Renal cortical epithelial cell (primary cell): ENCODE measurements at regions not wholly inside any gene's neighbourhood (a gene's known extent, or its start where the extent isn't known, plus 50 kb on each side); places are given as distances from the start of the nearest gene placed in this dataset.

Experiments used
- DNase-seq: peaks from one replicate; pipeline ENCODE4 v3.0.0-alpha.2; 2011; ENCODE audit warnings: low read depth

DNA sequence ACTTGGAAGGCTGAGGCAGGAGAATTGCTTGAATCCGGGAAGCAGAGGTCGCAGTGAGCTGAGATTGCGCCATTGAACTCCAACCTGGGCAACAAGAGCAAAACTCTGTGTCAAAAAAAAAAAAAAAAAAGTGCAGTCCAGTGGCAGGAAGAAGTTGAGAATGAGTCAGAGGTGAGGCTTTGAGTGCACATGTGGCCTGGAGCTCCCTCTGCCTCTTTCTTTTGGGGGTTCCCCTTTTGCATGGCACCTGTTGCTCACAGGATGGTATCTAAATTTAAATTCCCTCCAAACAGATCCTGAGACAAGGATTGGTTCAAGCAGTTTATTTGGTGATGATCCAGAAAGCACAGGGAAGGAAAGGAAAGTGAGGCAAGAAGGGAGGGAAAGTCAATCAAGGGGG lies 151.4 kb upstream of the STX18 start:
- DNase-seq, result peak; percentile 47

DNA sequence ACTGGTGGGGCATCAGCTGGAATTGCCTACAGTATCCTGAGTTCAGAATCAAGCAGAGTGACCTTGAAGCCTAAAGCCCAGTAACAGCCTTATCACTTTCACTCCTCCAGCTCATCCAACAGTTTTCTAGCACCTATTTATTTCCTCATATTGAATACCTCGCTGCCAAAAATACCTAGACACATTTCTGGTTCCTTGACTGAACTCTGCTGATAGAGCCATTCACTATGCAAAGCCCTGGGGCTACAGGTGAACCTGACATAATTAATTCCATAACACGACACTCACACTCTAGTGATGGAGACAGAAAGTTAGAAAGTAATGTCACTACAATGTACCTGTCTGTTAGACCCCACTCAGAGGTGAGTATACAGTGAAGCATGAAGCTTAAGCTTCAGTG lies 149.0 kb upstream of the STX18 start:
- DNase-seq, result no peak

DNA sequence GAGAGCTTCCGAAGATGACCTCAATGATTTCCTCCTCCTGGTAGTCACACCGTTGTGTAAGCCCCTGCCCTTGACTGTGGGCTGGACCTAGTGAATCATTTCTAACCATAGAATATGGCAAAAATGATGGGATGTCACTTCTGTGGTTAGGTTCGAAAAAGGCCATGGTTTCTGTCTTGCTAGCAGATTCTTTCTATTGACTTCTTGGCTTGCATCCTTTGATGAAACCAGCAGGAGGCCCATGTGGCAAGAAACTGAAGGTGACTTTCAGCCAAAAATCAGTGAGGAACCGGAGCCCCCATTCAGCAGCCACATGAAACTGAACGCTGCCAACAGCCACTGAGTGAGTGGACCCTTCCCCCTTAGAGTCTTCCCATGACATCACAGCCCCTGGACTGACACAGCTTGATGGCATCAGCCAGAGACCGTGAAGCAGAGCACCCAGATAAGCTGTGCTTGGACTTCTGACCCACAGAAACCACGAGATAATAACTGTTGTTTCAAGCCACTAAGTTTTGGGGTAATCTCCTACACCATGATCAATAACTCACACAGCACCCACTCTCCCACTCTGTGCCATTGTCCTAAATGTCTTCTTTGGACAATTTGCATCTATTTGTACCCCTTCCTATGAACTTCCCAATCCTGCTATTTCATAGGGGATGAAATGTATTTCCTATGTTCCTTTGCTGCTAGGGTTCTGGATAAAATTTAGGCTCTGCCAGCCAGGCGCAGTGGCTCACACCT lies 148.0 kb upstream of the STX18 start:
- DNase-seq, result no peak

DNA sequence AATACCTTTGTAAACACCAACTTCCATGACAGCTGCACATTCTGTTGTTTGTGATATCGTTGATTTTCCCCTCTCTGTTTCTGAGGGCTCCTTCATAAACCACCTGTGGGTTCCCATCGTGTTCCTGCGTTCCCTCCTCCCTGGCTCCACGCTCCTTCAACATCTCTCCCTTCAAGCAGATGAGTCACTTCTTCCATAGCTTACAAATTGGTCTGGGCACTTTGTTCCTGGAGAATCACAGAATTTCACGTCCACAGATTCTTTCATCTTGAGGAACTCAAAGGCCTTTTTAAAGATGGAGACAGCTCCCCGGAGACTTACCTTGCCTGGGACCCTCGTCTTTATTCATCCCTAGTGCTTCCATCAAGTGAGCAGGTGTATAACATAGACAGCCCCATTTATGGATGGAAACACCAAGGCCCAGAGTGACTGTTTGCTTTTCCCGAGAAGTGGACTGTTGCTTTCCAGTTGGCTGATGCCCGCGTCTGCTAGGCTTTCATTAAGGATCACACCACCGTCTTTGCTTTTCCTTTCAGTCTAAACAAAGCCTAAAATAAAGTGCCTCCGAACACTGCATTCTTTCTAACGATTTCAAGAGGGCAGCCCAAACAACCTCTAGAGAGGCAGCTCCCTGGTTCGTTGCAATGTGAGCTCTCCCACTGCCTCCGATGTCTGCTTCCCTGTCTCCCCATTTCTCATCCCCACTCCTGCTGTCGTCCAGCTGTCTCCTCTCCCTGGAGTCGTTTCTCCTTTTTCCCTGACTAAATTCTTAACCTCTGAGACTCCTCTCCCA lies 146.3 kb upstream of the STX18 start:
- no peak for DNase-seq

DNA sequence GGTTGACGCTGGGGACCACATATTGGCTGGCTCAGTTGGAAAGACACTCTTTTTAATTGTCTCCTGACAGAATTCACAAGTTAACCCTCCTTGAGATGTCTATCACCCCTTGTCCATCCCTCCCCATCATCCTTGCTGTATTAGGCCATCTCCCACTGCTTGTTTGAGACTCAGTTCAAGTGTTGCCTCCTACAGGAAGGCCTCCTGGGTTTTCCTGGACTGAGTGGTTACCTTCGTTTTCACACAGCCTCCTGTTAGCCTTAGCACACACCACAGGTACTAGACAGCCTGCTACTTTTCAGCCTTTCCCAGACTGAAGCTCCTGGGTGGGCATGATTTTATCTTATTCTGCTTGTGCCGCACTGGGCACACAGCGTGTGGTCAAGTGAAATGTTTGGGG lies 145.3 kb upstream of the STX18 start:
- no peak for DNase-seq

DNA sequence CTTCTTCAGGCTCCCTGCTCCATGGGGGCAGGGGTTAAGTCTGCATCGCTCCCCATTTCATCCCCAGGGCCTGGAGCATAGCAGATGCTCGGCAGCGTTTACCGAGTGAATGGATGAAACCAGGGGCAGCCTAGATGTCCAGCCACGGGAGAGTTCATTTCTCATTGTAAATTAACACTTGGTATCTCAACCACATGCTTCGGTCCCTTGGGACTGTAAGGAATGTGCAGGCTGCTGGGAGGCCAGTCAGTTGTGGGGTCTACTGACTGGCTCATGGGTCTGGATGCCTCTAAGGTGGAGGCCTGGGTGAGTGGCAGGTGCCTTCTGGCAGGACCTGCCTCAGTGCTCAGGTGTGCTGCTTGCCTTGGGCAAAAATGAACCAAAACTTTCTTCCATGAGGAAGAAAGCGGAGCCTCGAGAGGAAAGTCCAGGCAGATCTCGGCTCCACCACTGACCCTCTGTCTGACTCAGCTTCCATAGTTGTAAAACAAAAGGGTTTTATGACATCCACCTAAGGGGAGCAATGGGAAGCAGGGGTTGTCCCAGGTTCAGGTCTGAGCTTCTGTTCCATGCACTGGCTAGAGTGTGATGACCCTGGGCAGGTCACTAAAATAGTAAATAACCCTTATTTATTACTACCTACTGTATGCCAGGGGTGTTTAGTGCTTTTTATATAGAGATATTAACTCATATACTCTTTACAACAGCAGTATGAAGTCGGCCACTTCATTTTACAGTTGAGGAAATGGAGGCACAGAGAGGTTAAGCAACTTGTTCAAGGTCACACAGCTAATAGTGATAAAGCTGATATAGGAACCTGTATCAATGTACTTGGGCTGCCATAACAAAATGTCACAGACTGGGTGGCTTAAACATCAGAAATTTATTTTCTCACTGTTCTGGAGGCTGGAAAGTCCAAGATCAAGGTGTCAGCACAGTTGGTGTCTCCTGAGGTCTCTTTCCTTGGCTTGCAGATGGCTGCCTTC lies 144.3 kb upstream of the STX18 start:
- no peak for DNase-seq

DNA sequence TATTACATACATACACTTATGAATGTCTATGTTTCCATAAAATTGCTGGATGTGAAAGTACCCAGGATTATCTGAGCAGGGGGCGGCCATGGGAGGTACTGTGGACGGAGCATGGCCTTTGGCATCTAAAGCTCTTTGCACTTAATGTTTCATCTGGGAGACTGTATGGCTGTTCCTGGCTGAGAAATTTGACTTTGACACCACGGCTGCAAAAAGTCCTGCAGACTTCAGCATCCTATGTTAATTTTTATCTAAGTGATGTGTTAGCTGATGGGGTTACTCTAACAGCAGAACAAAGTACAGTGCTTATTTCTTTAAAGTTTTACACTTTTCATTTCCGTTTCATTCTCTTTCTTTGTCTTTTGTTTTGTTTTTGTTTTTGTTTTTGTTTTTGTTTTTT lies 139.8 kb upstream of the STX18 start:
- no peak for DNase-seq

DNA sequence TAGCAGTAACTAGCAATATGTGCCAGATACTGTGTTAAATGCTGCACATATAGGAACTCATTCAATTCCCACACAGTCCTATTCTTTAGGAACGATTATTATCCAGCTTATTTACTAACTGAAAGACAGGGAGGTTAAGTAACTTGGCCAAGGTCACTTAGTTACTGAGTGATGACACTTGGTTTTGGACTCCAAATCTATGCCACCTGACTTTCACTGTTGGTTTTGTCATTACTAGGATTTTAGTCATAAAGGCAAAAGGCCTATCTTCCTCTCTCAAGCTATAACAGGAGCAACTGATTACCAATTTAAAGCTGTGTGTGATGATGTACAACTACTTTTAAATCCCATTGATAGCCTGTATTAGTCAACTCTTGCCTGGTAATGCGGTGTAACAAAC lies 138.9 kb upstream of the STX18 start:
- DNase-seq, result no peak

DNA sequence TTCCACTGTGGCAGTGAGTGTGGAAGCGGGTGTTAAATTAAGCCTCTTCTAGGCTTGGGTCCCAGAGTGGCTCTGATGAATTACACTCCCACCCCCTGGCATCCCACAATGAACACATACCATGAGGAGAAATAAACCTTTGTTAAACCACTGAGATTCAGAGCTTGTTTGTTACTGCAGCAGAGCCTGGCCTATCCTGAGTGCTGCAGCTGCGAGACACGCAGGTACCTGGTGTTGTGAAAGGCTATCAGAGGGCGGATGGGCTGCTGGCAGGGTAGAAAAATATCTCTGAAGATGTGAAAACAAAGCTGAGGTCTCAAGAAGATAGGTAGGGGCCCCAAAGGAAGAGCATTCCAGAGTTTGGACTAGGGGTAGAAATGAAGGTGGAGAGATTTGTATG lies 138.4 kb upstream of the STX18 start:
- DNase-seq, result no peak

DNA sequence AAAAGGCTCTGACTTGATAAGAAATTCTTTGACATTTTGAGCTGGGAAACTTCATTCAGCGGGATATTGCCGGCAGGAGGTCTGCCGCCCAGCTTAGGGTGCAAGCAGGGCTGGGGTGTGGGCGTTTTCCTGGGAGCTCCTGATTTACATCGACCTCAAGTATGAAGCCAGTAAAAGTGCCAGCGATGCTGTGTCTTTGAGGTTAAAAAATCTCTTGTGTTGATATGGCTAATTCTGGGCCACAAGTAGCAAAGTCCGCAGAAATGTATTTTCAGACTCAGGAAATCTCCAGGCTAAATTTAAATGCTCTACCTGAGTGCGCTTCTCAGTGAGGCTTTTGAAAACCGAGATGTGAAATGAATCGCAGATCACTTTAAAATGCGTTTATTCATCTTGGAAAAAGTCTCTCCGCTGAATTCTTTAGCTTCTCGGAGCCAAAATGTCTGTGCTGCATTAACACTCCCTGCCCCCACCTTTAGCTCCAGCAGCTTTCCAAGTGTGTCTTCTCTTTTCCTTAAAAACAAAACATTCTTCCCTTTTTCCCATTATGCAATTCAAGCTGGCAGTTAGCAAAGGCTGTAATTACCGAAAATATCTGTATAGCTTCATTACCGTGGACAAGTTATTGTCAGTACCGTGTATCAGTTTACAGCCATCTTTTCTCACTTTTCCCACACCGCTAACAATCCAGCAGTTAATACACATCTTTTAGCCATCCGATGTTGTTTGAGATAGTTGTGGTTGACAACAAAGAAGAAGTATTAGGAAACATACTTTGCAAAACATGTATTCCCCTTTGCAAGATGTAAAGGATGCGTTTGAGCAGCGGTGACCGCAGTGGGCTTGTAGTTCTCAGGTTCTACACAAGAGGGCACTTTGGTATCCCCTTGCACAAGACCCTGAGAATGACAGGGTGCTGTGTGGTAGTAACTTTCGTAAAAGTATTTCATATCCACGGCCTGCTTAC lies 136.0 kb upstream of the STX18 start:
- DNase-seq, result peak; percentile 17

DNA sequence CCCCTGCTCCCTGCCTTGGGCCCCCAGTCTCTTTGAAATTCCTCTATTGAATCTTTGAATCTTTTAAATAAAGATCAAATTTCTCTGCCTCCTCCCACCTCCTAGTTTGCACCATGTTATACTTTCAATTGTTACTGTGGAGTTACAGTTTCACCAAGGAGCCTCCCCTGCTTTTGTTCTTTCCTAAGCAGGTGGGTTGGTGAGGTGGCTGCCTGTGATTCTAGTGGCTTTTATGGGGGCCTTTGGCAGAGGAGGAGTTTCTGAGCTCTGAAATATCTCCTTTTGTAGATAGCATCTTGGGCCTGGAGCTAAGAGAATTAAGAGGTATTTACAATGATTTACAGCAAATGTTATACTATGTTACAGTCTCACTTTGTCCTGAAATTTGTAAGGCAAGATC lies 133.8 kb upstream of the STX18 start:
- no peak for DNase-seq

DNA sequence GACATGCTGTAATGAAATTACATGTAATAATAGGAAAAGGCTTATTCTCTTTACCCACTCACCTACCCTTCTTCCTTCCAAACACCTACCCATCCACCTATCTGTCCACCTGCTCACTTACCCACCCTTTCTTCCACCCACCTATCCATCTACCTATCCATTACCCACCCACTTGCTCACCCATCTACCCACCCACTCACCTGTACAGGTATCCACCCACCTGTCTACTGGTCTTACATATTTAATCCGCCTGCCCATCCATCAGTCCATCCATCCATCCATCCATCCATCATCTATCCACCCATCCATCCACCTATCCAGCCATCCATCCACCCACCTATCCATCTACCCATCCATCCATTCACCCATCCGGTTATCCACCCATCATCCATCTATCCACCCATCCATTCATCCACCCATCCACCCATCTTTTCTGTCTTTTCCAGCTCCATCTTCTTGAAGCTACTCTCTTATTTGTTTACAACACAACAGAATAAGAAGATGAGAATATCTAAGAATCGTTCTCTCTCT lies 133.3 kb upstream of the STX18 start:
- no peak for DNase-seq

DNA sequence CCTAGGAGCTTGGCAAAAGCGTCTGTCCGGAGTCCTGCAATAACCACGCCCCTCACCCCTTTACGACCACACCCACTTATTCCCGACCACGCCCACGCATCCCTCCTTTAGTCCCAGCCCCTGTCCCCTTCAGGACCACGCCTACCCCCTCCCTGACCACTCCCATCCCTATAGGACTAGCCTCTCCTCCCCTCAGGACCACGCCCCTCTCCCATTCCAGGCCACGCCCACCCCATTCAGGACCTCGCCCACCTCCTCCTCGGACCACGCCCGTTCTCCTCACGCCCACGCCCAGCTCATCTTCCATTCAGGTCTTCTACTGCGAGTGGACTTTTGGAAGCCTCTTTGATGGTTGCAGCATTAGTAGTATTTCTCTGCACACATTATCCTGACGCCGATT lies 131.2 kb upstream of the STX18 start:
- DNase-seq, result no peak

DNA sequence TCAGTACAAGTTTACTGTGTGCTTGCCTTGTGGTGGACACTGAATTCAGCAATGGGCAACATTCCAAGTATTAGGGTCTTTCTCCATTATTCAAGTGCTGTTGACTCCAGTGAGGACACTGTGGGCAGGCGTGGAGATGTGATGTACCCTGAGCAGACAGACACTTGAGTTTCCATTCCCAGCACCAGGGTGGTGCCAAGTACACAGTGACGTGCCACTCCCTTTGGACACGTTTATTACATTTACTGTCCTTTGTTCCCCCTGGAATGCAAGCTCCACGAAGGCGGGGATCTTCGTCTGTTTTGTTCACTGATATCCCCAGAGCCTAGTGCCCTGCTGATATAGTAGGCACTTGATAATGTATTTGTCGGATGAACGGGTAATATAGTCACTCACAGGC lies 130.6 kb upstream of the STX18 start:
- DNase-seq, result no peak

DNA sequence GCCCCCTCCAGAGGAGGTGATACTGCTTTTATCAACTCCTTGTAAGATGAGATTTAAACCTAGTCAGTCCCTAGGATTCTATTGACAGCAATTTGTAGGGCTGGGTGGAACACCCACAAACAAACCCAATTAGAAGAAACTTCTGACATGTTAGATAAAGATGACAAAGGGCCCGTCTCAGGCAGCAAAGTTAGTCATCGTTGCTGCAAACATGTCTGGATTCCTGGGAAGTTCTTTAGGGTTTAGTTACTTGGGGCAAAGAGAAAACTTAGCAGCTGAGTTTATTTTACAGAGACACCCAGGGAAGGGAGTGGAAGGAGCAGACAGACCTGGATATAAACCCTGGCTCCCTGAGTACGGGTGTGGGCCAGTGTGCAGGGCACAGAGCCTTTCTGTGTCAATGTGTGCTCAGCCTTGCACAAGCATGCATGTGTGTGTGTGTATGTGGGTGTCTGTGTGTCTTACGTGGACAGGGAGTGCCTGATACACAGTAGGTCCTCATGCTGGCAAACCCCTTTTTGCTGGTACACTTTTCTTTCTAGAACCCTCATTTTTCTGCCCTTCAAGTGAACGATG lies 130.0 kb upstream of the STX18 start:
- no peak for DNase-seq

DNA sequence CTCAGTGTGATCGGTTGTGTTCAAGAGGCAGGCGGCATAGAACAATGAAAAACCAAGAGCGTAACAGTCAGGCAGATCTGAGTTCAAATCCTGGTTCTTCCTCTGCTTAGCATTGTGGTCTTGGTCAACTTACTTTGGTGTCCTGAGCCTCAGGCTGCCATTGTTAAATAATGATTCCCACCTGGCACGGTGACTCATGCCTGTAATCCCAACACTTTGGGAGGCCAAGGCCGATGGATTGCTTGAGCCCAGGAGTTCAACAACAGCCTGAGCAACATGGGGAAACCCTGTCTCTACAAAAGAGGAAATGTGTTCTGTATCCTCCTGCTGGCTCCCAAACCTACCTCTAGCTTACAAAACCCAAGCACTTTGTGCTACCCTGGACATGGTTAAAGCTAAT lies 129.0 kb upstream of the STX18 start:
- no peak for DNase-seq

DNA sequence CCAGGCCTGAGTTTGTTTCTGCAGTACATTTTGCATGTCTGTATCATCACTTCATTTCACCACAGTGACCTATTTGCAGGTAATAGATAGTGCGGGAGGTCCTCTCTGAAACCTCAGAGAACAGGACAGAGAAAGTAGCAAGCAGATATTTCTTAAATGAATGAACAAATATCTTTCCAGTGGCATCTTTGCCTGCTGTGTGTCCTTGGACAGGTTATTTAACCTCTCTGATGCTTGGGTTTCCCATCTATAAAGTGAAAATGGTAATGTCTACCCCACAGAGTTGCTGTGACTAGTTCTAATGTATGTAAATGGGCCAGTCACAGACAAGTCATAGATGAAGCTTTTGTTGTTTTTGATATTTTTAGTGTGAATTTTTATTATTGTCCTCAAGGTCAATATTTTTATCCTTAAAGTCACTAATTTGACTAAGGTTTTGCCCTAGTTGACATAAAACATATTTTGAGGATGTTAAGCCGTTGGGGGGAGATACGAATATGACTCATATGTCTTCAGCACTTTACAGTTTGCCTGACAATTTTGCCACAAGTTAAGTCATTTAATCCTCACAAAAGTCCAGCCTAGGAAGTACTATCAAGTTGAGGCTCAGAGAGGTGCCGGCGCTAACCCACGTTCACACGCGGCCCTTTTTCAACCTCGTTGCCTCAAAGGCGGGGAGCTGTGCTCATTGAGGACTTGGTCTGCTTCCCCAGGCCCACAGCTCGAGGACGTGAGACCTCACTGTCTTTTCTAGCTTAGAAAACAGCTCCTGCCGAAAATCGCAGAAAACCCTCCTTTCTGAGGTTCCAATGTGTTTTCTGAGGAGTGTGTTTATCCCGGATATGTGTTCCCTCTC lies 126.7 kb upstream of the STX18 start:
- DNase-seq, result no peak

DNA sequence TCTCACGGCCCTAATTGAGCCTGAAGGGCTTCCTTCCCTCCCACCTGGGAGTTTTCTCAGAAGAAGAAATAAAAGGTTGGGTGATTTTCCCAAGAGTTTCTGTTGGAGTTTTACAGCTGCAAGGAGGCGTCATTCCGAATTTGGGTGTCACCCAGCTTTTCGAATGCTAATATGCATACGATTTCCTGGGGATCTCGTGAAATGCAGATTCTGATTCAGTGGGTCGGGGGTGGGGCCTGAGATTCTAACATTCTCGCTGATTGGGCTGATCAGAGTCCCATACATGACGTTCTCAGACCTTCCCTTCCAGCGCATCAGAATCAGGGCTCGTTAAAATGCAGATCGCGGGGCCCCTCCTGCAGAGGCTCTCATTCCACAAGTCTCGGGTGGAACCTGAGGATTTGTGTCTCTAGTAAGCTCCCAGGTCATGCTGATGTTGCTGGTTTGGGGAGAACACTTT lies 125.8 kb upstream of the STX18 start:
- DNase-seq, result no peak
